Rectal smooth muscle tissue (tissue), 1 donor: ENCODE measurements at regions not wholly inside any gene's neighbourhood (a gene's known extent, or its start where the extent isn't known, plus 50 kb on each side); places are given as distances from the start of the nearest gene placed in this dataset.

ENCODE experiments used
- H3K27ac ChIP-seq: one replicate; pipeline ENCODE4 v1.7.0; 2013; ENCODE audit warnings: low read depth, low read length, inconsistent platforms
- H3K27me3 ChIP-seq: one replicate; pipeline ENCODE4 v1.7.0; 2013; ENCODE audit warnings: low read length; ENCODE audit not compliant: control insufficient read depth, insufficient read depth
- H3K36me3 ChIP-seq: one replicate; pipeline ENCODE4 v1.7.0; 2013; ENCODE audit warnings: low read length; ENCODE audit not compliant: control insufficient read depth, insufficient read depth
- H3K4me1 ChIP-seq: one replicate; pipeline ENCODE4 v1.7.0; 2013; ENCODE audit warnings: low read length; ENCODE audit not compliant: control insufficient read depth, insufficient read depth
- H3K4me3 ChIP-seq: one replicate; pipeline ENCODE4 v1.7.0; 2013; ENCODE audit warnings: low read length
- H3K9ac ChIP-seq: one replicate; pipeline ENCODE4 v1.7.0; 2013; ENCODE audit warnings: low read length

GRCh38 chr6:40957616-40958492, 81.2 kb downstream of the UNC5CL start:
- no peak overlapping the region for H3K27ac ChIP-seq

DNA sequence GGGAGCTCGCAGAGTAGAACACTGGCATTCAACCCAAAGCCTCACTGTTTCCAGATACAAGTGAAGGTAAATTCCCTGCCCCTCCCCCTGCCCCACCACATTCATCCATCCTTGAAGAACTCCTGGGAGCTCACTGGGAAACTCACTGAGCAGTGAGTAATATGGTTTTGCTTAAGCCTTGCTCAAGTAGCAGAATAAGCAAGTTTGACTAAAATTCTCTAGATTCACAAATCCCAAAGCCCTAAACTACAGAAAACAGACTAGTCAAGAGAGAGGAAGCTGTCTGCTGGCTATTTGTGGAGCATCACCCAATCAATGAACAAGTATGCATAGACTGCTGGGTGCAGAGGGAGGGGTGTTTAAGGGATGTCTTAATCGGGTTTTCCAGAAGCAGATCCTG, 82.1 kb downstream of the UNC5CL start:
- H3K9ac ChIP-seq: no peak overlapping the region
- no peak overlapping the region for H3K27ac ChIP-seq
- H3K4me1 ChIP-seq: peaks cover 3% of the 10 kb centered on the region
- H3K36me3 ChIP-seq: no peaks in the 10 kb centered on the region
- H3K4me3 ChIP-seq: no peak overlapping the region
- no peaks in the 10 kb centered on the region for H3K27me3 ChIP-seq

More at GRCh38 chr6:40957616-40958492, 81.2 kb downstream of the UNC5CL start:
- no peak overlapping the region for H3K9ac ChIP-seq
- H3K27me3 ChIP-seq: no peaks in the 10 kb centered on the region
- H3K4me3 ChIP-seq: no peak overlapping the region
- H3K36me3 ChIP-seq: no peaks in the 10 kb centered on the region
- H3K4me1 ChIP-seq: peaks cover 3% of the 10 kb centered on the region

- H3K27ac ChIP-seq: no peak overlapping the region
- peaks cover 3% of the 10 kb centered on the region for H3K4me1 ChIP-seq
- H3K36me3 ChIP-seq: no peaks in the 10 kb centered on the region
- no peaks in the 10 kb centered on the region for H3K27me3 ChIP-seq
- no peak overlapping the region for H3K9ac ChIP-seq
- H3K4me3 ChIP-seq: no peak overlapping the region
These were observed 83.9 kb downstream of the UNC5CL start for GRCh38 chr6:40955178-40955545.

DNA sequence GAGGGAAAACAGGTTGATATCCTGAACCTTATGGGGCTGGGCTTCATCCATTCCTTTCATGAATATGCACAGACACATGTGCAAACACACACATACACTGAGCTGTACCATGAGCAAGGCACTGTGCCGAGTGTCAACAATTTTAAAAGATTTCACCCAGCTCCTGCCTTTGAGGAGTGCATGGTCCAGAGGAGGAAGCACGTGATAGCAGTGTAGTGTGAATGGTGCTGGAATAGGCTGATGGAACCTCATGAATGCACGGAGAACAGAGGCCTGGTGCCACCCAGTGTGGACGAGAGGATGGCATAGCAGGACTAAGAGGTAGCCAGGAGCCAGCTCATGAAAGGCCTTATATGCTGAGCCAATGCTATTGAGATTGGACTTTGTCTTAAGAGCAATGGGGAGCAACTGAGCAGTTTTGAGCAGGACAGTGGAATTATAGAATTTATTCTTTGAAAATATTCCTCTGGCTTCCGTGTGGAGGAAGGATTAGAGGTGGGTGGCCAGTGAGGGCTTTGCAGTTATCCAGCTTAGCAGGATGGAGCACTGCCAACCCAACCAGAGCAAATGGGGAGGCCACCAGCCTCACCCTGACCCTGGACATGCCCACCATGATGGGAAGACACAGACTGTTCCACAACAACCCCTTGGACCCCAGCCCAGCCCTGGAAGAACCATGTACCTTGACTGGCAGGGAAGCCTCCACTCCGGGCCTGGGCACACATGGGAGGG, 84.4 kb downstream of the UNC5CL start:
- H3K27me3 ChIP-seq: no peaks in the 10 kb centered on the region
- peaks cover 3% of the 10 kb centered on the region for H3K4me1 ChIP-seq
- H3K27ac ChIP-seq: no peak overlapping the region
- no peak overlapping the region for H3K4me3 ChIP-seq
- no peaks in the 10 kb centered on the region for H3K36me3 ChIP-seq
- no peak overlapping the region for H3K9ac ChIP-seq

GRCh38 chr6:40953486-40953885, 85.5 kb downstream of the UNC5CL start:
- H3K36me3 ChIP-seq: no peaks in the 10 kb centered on the region
- peaks cover 2% of the 10 kb centered on the region for H3K4me1 ChIP-seq
- no peaks in the 10 kb centered on the region for H3K27me3 ChIP-seq
- no peak overlapping the region for H3K4me3 ChIP-seq
- H3K9ac ChIP-seq: no peak overlapping the region
- H3K27ac ChIP-seq: no peak overlapping the region

- Histone ChIP-seq H3K4me1 (no peaks in the 10 kb centered on the region), H3K9ac (no peak overlapping the region), H3K27ac (no peak overlapping the region), H3K36me3 (no peaks in the 10 kb centered on the region), H3K27me3 (no peaks in the 10 kb centered on the region), H3K4me3 (no peak overlapping the region)
These were observed 87.9 kb downstream of the UNC5CL start for GRCh38 chr6:40950986-40951698.

- H3K4me3 ChIP-seq: no peak overlapping the region
- H3K27ac ChIP-seq: no peak overlapping the region
- no peaks in the 10 kb centered on the region for H3K4me1 ChIP-seq
These were observed 90.5 kb downstream of the UNC5CL start for GRCh38 chr6:40948570-40948969.

GRCh38 chr6:40947876-40948526, 91.0 kb downstream of the UNC5CL start:
- no peak overlapping the region for H3K9ac ChIP-seq
- H3K36me3 ChIP-seq: no peaks in the 10 kb centered on the region
- no peak overlapping the region for H3K27ac ChIP-seq
- no peaks in the 10 kb centered on the region for H3K27me3 ChIP-seq
- no peaks in the 10 kb centered on the region for H3K4me1 ChIP-seq
- no peak overlapping the region for H3K4me3 ChIP-seq

More at GRCh38 chr6:40948570-40948969, 90.5 kb downstream of the UNC5CL start:
- H3K27me3 ChIP-seq: no peaks in the 10 kb centered on the region
- no peaks in the 10 kb centered on the region for H3K36me3 ChIP-seq
- no peak overlapping the region for H3K9ac ChIP-seq

- no peak overlapping the region for H3K4me3 ChIP-seq
- H3K9ac ChIP-seq: no peak overlapping the region
- no peaks in the 10 kb centered on the region for H3K36me3 ChIP-seq
- no peaks in the 10 kb centered on the region for H3K4me1 ChIP-seq
- no peak overlapping the region for H3K27ac ChIP-seq
- H3K27me3 ChIP-seq: no peaks in the 10 kb centered on the region
These were observed 92.2 kb downstream of the UNC5CL start for GRCh38 chr6:40946738-40947301.

GRCh38 chr6:40937491-40937890, 101.5 kb downstream of the UNC5CL start:
- no peak overlapping the region for H3K9ac ChIP-seq
- no peaks in the 10 kb centered on the region for H3K36me3 ChIP-seq
- no peak overlapping the region for H3K4me3 ChIP-seq
- H3K27me3 ChIP-seq: no peaks in the 10 kb centered on the region
- H3K27ac ChIP-seq: no peak overlapping the region
- H3K4me1 ChIP-seq: no peaks in the 10 kb centered on the region

DNA sequence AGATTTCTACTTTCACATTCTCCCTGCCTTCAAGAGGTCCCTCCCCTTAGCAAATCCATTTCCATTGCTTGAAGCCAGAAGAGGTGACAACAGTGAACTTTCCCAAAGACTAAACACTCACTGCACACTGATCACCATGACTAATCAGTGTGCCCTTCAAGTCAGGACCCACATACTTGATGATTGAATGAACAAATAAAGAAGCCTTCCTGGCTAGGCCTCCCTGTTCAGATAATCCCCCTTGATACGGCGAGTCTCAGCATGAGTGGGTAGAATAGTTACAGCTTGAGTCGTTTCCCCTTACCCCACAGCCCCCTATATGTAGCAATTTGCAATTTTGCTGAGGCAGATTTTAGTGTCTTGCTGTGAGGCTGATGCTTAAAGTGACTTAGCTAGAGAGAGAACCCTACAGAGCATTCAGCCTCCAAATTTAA, 102.2 kb downstream of the UNC5CL start:
- H3K27me3 ChIP-seq: no peaks in the 10 kb centered on the region
- no peak overlapping the region for H3K9ac ChIP-seq
- H3K27ac ChIP-seq: no peak overlapping the region
- H3K4me1 ChIP-seq: no peaks in the 10 kb centered on the region
- H3K4me3 ChIP-seq: no peak overlapping the region
- H3K36me3 ChIP-seq: no peaks in the 10 kb centered on the region

DNA sequence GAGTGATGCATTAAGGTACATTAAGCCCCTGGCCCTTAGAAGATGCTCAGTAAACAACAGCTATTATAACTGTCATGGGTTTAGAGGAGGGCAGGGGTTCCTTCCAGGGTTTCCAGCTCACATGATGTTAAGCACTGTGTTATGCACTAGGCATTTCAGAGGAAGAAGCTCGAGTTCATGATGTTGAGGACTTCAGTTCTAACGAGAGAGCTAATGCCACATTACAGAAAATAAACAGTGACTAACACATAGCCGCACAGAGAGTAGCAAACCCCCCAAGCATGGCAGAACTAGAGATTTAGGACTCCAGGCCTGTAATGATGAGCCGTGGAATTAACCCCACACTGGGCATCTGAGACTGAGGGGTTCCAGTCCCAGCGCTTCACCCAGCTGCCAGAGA, 105.2 kb downstream of the UNC5CL start:
- H3K27ac ChIP-seq: no peak overlapping the region
- no peak overlapping the region for H3K9ac ChIP-seq
- H3K36me3 ChIP-seq: no peaks in the 10 kb centered on the region
- no peaks in the 10 kb centered on the region for H3K4me1 ChIP-seq
- H3K27me3 ChIP-seq: no peaks in the 10 kb centered on the region
- no peak overlapping the region for H3K4me3 ChIP-seq
